Epidermal melanocyte (primary cell): ENCODE measurements at regions not wholly inside any gene's neighbourhood (a gene's known extent, or its start where the extent isn't known, plus 50 kb on each side); places are given as distances from the start of the nearest gene placed in this dataset.
"Not testable (repeated sequence)": the region's sequence is repeated elsewhere in the genome, so short reads cannot be mapped to it uniquely, and the experiment has no call there.

Source experiments
- DNase-seq: peaks from one replicate; pipeline ENCODE4 v3.0.0; 2011; ENCODE audit warnings: low spot score; ENCODE audit not compliant: insufficient read length

- DNase-seq = no peak
These were observed 1270.4 kb downstream of the ADGRL3 start for GRCh38 chr4:62470421-62470983.

GRCh38 chr4:62470020-62470419, 1269.9 kb downstream of the ADGRL3 start:
- DNase-seq = no peak

- no peak for DNase-seq
These were observed 1261.8 kb downstream of the ADGRL3 start for GRCh38 chr4:62461961-62462360.

- no peak for DNase-seq
These were observed 1260.2 kb downstream of the ADGRL3 start for GRCh38 chr4:62460329-62460728.

GRCh38 chr4:62457356-62457755, 1257.2 kb downstream of the ADGRL3 start:
- no peak for DNase-seq

- DNase-seq = no peak
These were observed 1255.7 kb downstream of the ADGRL3 start for GRCh38 chr4:62455871-62456270.

GRCh38 chr4:62454535-62454934, 1254.4 kb downstream of the ADGRL3 start:
- DNase-seq = no peak

GRCh38 chr4:62450740-62451139, 1250.6 kb downstream of the ADGRL3 start:
- DNase-seq = no peak

GRCh38 chr4:62449538-62449937, 1249.4 kb downstream of the ADGRL3 start:
- no peak for DNase-seq

- no peak for DNase-seq
These were observed 1248.8 kb downstream of the ADGRL3 start for GRCh38 chr4:62448911-62449310.

- no peak for DNase-seq
These were observed 1238.9 kb downstream of the ADGRL3 start for GRCh38 chr4:62439051-62439450.

- DNase-seq = no peak
These were observed 1234.8 kb downstream of the ADGRL3 start for GRCh38 chr4:62434921-62435320.

GRCh38 chr4:62431513-62432231, 1231.5 kb downstream of the ADGRL3 start:
- not testable (repeated sequence) for DNase-seq

- no peak for DNase-seq
These were observed 1229.2 kb downstream of the ADGRL3 start for GRCh38 chr4:62429297-62429696.

- no peak for DNase-seq
These were observed 1215.1 kb downstream of the ADGRL3 start for GRCh38 chr4:62415256-62415655.

GRCh38 chr4:62414563-62414962, 1214.4 kb downstream of the ADGRL3 start:
- DNase-seq = no peak

GRCh38 chr4:62410371-62411003, 1210.4 kb downstream of the ADGRL3 start:
- no peak for DNase-seq

- DNase-seq = no peak
These were observed 1208.3 kb downstream of the ADGRL3 start for GRCh38 chr4:62408454-62408853.

- no peak for DNase-seq
These were observed 1207.4 kb downstream of the ADGRL3 start for GRCh38 chr4:62407534-62407933.

GRCh38 chr4:62402088-62402806, 1202.1 kb downstream of the ADGRL3 start:
- no peak for DNase-seq

- no peak for DNase-seq
These were observed 1199.1 kb downstream of the ADGRL3 start for GRCh38 chr4:62399242-62399641.

- no peak for DNase-seq
These were observed 1198.2 kb downstream of the ADGRL3 start for GRCh38 chr4:62398318-62398717.
